ENCODE measurements at regions not wholly inside any gene's neighbourhood (a gene's known extent, or its start where the extent isn't known, plus 50 kb on each side); places are given as distances from the start of the nearest gene placed in this dataset.

GRCh38 chr6:14912706-14913105, 333.2 kb upstream of the JARID2 start:
- ChIA-PET CTCF (interaction anchor here (0.6 kb wide), 1 partner anchor 24 kb away, joined by 3 read pairs; no protein-coding TSS in a partner anchor), POLR2A (no interaction called here)
- TF ChIP-seq ZNF292 (tag by site-specific recombination; IDR thresholded peaks at IDR 0.05; ENCODE audit: borderline replicate concordance, low read depth), result no peak
- 0 out of 2 replicates have a peak, but pooled peaks have one; percentile 11 for TF ChIP-seq ZFHX2 (tag by site-specific recombination; conservative IDR thresholded peaks at IDR 0.05)
- TF ChIP-seq ZNF629 (tag by site-specific recombination; IDR thresholded peaks at IDR 0.05), result no peak
- no peak for TF ChIP-seq ZNF544 (tag by site-specific recombination; IDR thresholded peaks at IDR 0.05)
- no peak for TF ChIP-seq ZNF501 (tag by site-specific recombination; IDR thresholded peaks at IDR 0.05)
- Histone ChIP-seq H3K9me3 (ENCODE audit: control insufficient read depth, insufficient read depth, low read depth, low read length) (no peaks in the 10 kb centered on the region), H3K4me3 (ENCODE audit: low read depth, low read length) (no peak overlapping the region), H3K36me3 (ENCODE audit: control insufficient read depth in 2 of 2, insufficient read depth in 1 of 2, low read length in 2 of 2) (no peaks in the 10 kb centered on the region), H3K4me1 (ENCODE audit: control insufficient read depth, insufficient read depth, low read length) (peaks cover 8% of the 10 kb centered on the region), H3K27ac (ENCODE audit: extremely low read depth, low read depth, low read length) (no peak overlapping the region)

- H3K9me3 ChIP-seq (ENCODE audit: control insufficient read depth, insufficient read depth, low read depth, low read length), result no peaks in the 10 kb centered on the region
- H3K4me1 ChIP-seq (ENCODE audit: control insufficient read depth, insufficient read depth, low read length), result peaks cover 8% of the 10 kb centered on the region
- H3K36me3 ChIP-seq (ENCODE audit: control insufficient read depth in 2 of 2, insufficient read depth in 1 of 2, low read length in 2 of 2), result no peaks in the 10 kb centered on the region
- ChIA-PET CTCF (no interaction called here), POLR2A (no interaction called here)
- no peak overlapping the region for H3K4me3 ChIP-seq (ENCODE audit: low read depth, low read length)
- H3K27ac ChIP-seq (ENCODE audit: extremely low read depth, low read depth, low read length), result no peak overlapping the region
- no peak for TF ChIP-seq ZNF223 (tag by site-specific recombination; IDR thresholded peaks at IDR 0.05)
- no peak for TF ChIP-seq ZNF16 (tag by site-specific recombination; IDR thresholded peaks at IDR 0.05; ENCODE audit: low read depth)
Measured at GRCh38 chr6:14913931-14914330, 331.9 kb upstream of the JARID2 start.

- Histone ChIP-seq H3K36me3 (ENCODE audit: control insufficient read depth in 2 of 2, insufficient read depth in 1 of 2, low read length in 2 of 2) (no peaks in the 10 kb centered on the region), H3K9me3 (ENCODE audit: control insufficient read depth, insufficient read depth, low read depth, low read length) (no peaks in the 10 kb centered on the region), H3K27ac (ENCODE audit: extremely low read depth, low read depth, low read length) (no peak overlapping the region), H3K4me3 (ENCODE audit: low read depth, low read length) (no peak overlapping the region), H3K4me1 (ENCODE audit: control insufficient read depth, insufficient read depth, low read length) (peaks cover 8% of the 10 kb centered on the region)
- ChIA-PET CTCF (interaction anchor here (0.5 to 0.8 kb wide), 4 partner anchors 75 to 527 kb away, joined by 3 to 9 read pairs (median 4); no protein-coding TSS in a partner anchor), POLR2A (interaction anchor here (0.6 kb wide), 1 partner anchor 138 kb away, joined by 8 read pairs; no protein-coding TSS in a partner anchor)
- TF ChIP-seq ZNF394 (tag by site-specific recombination; IDR thresholded peaks at IDR 0.05; ENCODE audit: borderline replicate concordance), result no peak
- peak; percentile 48; the same call in 1 of the 2 replicates for TF ChIP-seq ZNF449 (tag by site-specific recombination; IDR thresholded peaks at IDR 0.05)
- TF ChIP-seq ZNF830 (tag by site-specific recombination; IDR thresholded peaks at IDR 0.05; ENCODE audit: low read depth), result no peak
Measured at GRCh38 chr6:14915888-14916832, 329.7 kb upstream of the JARID2 start.

- ChIA-PET POLR2A (interaction anchor here (0.6 kb wide), 1 partner anchor 137 kb away, joined by 8 read pairs; no protein-coding TSS in a partner anchor), CTCF (interaction anchor here (0.5 to 0.8 kb wide), 2 partner anchors 328 to 526 kb away, joined by 3 to 9 read pairs; no protein-coding TSS in a partner anchor)
- Histone ChIP-seq H3K36me3 (ENCODE audit: control insufficient read depth in 2 of 2, insufficient read depth in 1 of 2, low read length in 2 of 2) (no peaks in the 10 kb centered on the region), H3K9me3 (ENCODE audit: control insufficient read depth, insufficient read depth, low read depth, low read length) (no peaks in the 10 kb centered on the region), H3K4me3 (ENCODE audit: low read depth, low read length) (no peak overlapping the region), H3K27ac (ENCODE audit: extremely low read depth, low read depth, low read length) (no peak overlapping the region), H3K4me1 (ENCODE audit: control insufficient read depth, insufficient read depth, low read length) (peaks cover 8% of the 10 kb centered on the region)
- no peak for TF ChIP-seq ZNF600 (tag by site-specific recombination; IDR thresholded peaks at IDR 0.05)
- TF ChIP-seq ZNF791 (tag by site-specific recombination; IDR thresholded peaks at IDR 0.05), result no peak
- TF ChIP-seq YY2 (tag by site-specific recombination; IDR thresholded peaks at IDR 0.05), result no peak
- TF ChIP-seq ZNF121 (tag by site-specific recombination; IDR thresholded peaks at IDR 0.05), result no peak
- TF ChIP-seq ZNF76 (tag by site-specific recombination; IDR thresholded peaks at IDR 0.05; ENCODE audit: borderline replicate concordance, low read depth), result no peak
- no peak for TF ChIP-seq ZNF580 (tag by site-specific recombination; IDR thresholded peaks at IDR 0.05)
- no peak for TF ChIP-seq ZNF112 (tag by site-specific recombination; IDR thresholded peaks at IDR 0.05)
- no peak for TF ChIP-seq ZFP3 (tag by site-specific recombination; IDR thresholded peaks at IDR 0.05; ENCODE audit: low read depth)
- no peak for TF ChIP-seq ZBTB6 (tag by site-specific recombination; IDR thresholded peaks at IDR 0.05)
- no peak for TF ChIP-seq BCL6B (tag by site-specific recombination; IDR thresholded peaks at IDR 0.05)
- no peak for TF ChIP-seq ZNF629 (tag by site-specific recombination; IDR thresholded peaks at IDR 0.05)
- TF ChIP-seq ZFP37 (tag by site-specific recombination; IDR thresholded peaks at IDR 0.05), result no peak
Measured at GRCh38 chr6:14917109-14917910, 328.6 kb upstream of the JARID2 start.
